Karpas-422 (cell line): ENCODE measurements at regions not wholly inside any gene's neighbourhood (a gene's known extent, or its start where the extent isn't known, plus 50 kb on each side); places are given as distances from the start of the nearest gene placed in this dataset. TPM values are rescaled to one million over a fixed set of nuclear protein-coding genes. Genes with fewer than 3 reads are reported as not detected.

Source experiments
- DNase-seq: peaks from one replicate; pipeline ENCODE4 v3.0.0-alpha.2; 2015
- H2AFZ ChIP-seq: fragments of 200-600 bp; sonication (generic); 2 replicates; pipeline ENCODE4 v1.6.1; 2014; ENCODE audit warnings: antibody characterized with exemption, low read length, mixed read lengths
- H3K27ac ChIP-seq: fragments of 200-600 bp; sonication (generic); 2 replicates; pipeline ENCODE4 v1.5.1; 2014; ENCODE audit warnings: mild to moderate bottlenecking, low read length, moderate library complexity
- H3K27me3 ChIP-seq: fragments of 200-600 bp; sonication (generic); 2 replicates; pipeline ENCODE4 v1.6.1; 2014; ENCODE audit warnings: low read length, mixed read lengths
- H3K36me3 ChIP-seq: fragments of 200-600 bp; sonication (generic); 2 replicates; pipeline ENCODE4 v1.6.1; 2014; ENCODE audit warnings: low read length, mixed read lengths; ENCODE audit not compliant: insufficient read depth
- H3K4me1 ChIP-seq: fragments of 200-600 bp; sonication (generic); 2 replicates; pipeline ENCODE4 v1.6.1; 2014; ENCODE audit warnings: mild to moderate bottlenecking, low read length, mixed read lengths
- H3K4me2 ChIP-seq: fragments of 200-600 bp; sonication (generic); 2 replicates; pipeline ENCODE4 v1.6.1; 2014; ENCODE audit warnings: low read length, low read depth, mild to moderate bottlenecking; ENCODE audit not compliant: poor library complexity, severe bottlenecking
- H3K4me3 ChIP-seq: fragments of 200-600 bp; sonication (generic); 2 replicates; pipeline ENCODE4 v1.5.1; 2014; ENCODE audit warnings: mild to moderate bottlenecking, antibody characterized with exemption, low read length, mixed read lengths
- H3K79me2 ChIP-seq: fragments of 200-600 bp; sonication (generic); 2 replicates; pipeline ENCODE4 v1.6.1; 2014; ENCODE audit warnings: mild to moderate bottlenecking, low read length, mixed read lengths
- H3K9ac ChIP-seq: fragments of 200-600 bp; sonication (generic); 2 replicates; pipeline ENCODE4 v1.6.0; 2014; ENCODE audit warnings: low read length
- H3K9me2 ChIP-seq: fragments of 200-600 bp; sonication (generic), shearing (Covaris generic); replicated peaks from 2 replicates; pipeline ENCODE4 v1.6.0; 2014; ENCODE audit warnings: mild to moderate bottlenecking, low read length, moderate library complexity; ENCODE audit not compliant: insufficient read depth
- H3K9me3 ChIP-seq: fragments of 300-700, 200-600 bp; sonication (generic); 2 replicates; pipeline ENCODE4 v1.6.1; 2014; ENCODE audit warnings: low read length, mixed read lengths
- H4K20me1 ChIP-seq: fragments of 200-600 bp; sonication (generic); 2 replicates; pipeline ENCODE4 v1.6.1; 2014; ENCODE audit warnings: mild to moderate bottlenecking, antibody characterized with exemption, low read length, low read depth; ENCODE audit not compliant: insufficient read depth
- small RNA-seq: library from RNA; depleted of rRNA; stranded (forward); fragments of <200 nt; gene quantifications from one replicate; pipeline ENCODE3, GENCODE V24; 2014

DNA sequence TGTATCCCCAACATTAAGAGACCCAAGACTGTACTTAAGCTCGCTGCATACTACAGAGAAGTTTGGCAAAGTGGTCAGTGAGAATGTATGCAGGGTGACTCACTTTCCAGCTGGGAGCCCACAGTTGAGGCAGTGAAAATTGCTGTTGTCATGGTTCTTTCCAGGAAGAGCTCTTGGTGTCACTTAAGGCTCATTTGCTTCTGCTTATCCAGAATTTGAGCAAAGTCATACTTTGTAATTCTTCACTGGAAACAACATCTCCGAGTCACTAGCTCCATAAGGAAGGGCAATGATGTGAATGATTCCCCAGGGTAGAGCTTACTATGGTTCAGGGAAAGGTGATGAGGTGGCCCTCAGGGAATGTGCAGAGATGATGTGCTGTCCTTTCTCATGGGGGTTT is 65.4 kb upstream of the FBXL4 start:
- Histone ChIP-seq H3K4me3 (no peak overlapping the region), H3K27me3 (no peaks in the 10 kb centered on the region; the same call in 1 of the 2 replicates), H2AFZ (no peak overlapping the region), H3K9me3 (no peaks in the 10 kb centered on the region), H3K4me1 (no peaks in the 10 kb centered on the region), H3K27ac (no peak overlapping the region), H3K79me2 (no peaks in the 10 kb centered on the region), H3K36me3 (no peaks in the 10 kb centered on the region), H4K20me1 (no peaks in the 10 kb centered on the region), H3K9me2 (no peaks in the 10 kb centered on the region), H3K4me2 (no peak overlapping the region), H3K9ac (no peak overlapping the region)
- DNase-seq = no peak

DNA sequence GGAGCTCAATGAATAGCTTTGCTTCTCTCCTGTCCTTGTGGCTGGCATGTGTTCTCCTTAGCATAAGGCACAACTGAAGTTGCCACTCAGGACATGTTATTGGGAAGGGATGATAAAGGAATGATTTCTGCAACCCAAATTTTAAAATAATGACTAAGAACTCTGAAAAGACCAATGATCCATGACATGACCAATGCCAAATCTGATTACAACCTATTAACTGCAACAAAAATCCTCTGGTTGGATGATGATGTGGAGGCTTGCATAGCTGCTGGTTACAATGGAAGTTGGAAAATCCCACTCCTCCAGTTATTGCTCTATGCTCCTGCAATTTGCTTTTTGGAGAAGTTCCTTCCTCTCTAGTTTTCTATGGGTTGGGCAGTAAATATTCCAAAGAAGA is 63.4 kb upstream of the FBXL4 start:
- Histone ChIP-seq H2AFZ (no peak overlapping the region), H4K20me1 (no peaks in the 10 kb centered on the region), H3K36me3 (no peaks in the 10 kb centered on the region)

DNA sequence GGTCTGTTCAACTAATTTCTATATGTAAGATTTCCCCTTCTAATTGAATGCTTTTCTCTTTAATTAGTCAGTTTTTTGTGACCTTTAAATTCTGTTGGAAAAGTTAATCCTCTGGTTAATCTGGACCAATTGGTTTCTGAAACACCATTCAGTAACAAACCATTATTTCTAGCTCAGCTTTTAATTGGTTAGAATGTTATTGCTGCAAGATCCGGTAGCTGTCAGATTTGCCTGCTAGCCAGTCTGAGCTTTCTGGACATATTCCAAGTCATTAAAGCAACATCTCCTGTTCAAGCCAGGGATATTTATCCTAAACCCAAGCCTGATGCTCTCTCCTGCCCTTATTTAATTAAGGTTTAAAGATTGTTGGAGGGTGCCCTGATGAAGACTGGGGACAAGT is 55.1 kb upstream of the FBXL4 start:
- Histone ChIP-seq H3K4me1 (no peaks in the 10 kb centered on the region), H3K27ac (no peak overlapping the region), H3K9ac (no peak overlapping the region), H3K36me3 (no peaks in the 10 kb centered on the region), H3K9me3 (no peaks in the 10 kb centered on the region), H3K4me3 (no peak overlapping the region), H3K27me3 (0 out of 2 replicates have a peak, but pooled peaks cover 2% of the 10 kb centered on the region), H4K20me1 (no peaks in the 10 kb centered on the region), H2AFZ (no peak overlapping the region), H3K79me2 (no peaks in the 10 kb centered on the region), H3K4me2 (no peak overlapping the region), H3K9me2 (no peaks in the 10 kb centered on the region)
- DNase-seq = no peak

More for the DNA sequence above, 63.4 kb upstream of the FBXL4 start:
- H3K27me3 ChIP-seq = no peaks in the 10 kb centered on the region; the same call in 1 of the 2 replicates
- H3K27ac ChIP-seq = no peak overlapping the region
- H3K4me1 ChIP-seq = no peaks in the 10 kb centered on the region
- no peaks in the 10 kb centered on the region for H3K79me2 ChIP-seq
- H3K4me2 ChIP-seq = no peak overlapping the region
- H3K4me3 ChIP-seq = no peak overlapping the region
- H3K9ac ChIP-seq = no peak overlapping the region
- H3K9me3 ChIP-seq = no peaks in the 10 kb centered on the region
- H3K9me2 ChIP-seq = no peaks in the 10 kb centered on the region
- no peak for DNase-seq

DNA sequence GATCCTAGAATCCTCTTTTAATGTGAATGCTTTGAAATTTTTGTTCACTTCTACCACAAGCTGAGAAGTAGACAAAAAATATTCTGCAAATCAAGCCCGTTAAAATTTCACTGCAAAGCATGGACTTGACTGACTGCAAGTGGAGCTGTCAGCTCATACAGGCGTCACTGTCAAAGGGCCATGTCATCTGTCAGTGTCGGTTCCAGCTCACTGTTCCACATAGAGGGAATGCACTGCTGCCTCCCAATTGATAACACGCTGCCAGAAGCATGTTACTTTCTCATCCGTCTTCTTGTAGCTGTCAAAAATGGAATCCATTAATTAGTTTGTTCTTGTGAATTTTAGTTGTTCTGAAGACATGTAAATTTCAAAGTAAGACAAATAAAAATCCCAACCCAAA is 50.4 kb upstream of the FBXL4 start:
- Histone ChIP-seq H3K79me2 (no peaks in the 10 kb centered on the region), H3K4me1 (no peaks in the 10 kb centered on the region), H2AFZ (no peak overlapping the region), H4K20me1 (no peaks in the 10 kb centered on the region), H3K9me2 (no peaks in the 10 kb centered on the region), H3K9me3 (no peaks in the 10 kb centered on the region), H3K4me3 (no peak overlapping the region), H3K27ac (no peak overlapping the region), H3K4me2 (no peak overlapping the region), H3K27me3 (no peaks in the 10 kb centered on the region), H3K36me3 (no peaks in the 10 kb centered on the region), H3K9ac (no peak overlapping the region)
- no peak for DNase-seq

Small RNA genes lying in the stretch of these regions (small RNA-seq; reads per million reads assigned to genes)
- not detected for gene MIR548AI
